Vagina (tissue), 2 donors: ENCODE measurements at regions not wholly inside any gene's neighbourhood (a gene's known extent, or its start where the extent isn't known, plus 50 kb on each side); places are given as distances from the start of the nearest gene placed in this dataset.

Source experiments
- DNase-seq, 2 donors: peaks; one replicate each; pipeline ENCODE4 v3.0.0-alpha.2; 2017; ENCODE audit errors: extremely low spot score in 2 of 2
- H3K27ac ChIP-seq: fragments of 200-600 bp; sonication (generic); one replicate; pipeline ENCODE4 v1.5.1; 2019
- H3K27me3 ChIP-seq: fragments of 200-600 bp; sonication (generic); one replicate; pipeline ENCODE4 v1.5.1; 2019
- H3K36me3 ChIP-seq, 2 donors: fragments of 200-600 bp; sonication (generic); one replicate each; pipeline ENCODE4 v1.5.1; 2017 to 2019
- H3K4me1 ChIP-seq: fragments of 200-600 bp; sonication (generic); one replicate; pipeline ENCODE4 v1.5.1; 2019
- H3K4me3 ChIP-seq, 2 donors: fragments of 200-600 bp; sonication (generic); 1 replicate in 1 of 2; 2 replicates in 1 of 2; pipeline ENCODE4 v1.5.1; 2016 to 2019
- H3K9me3 ChIP-seq: fragments of 200-600 bp; sonication (generic); one replicate; pipeline ENCODE4 v1.5.1; 2019
- POLR2A ChIP-seq, 2 donors: fragments of 450-650 bp; IDR thresholded peaks; one replicate each; pipeline ENCODE4 v1.6.1; 2017; ENCODE audit warnings: antibody characterized with exemption in 2 of 2, mild to moderate bottlenecking in 2 of 2, moderate library complexity in 2 of 2
- POLR2AphosphoS5 ChIP-seq, 2 donors: sonication (generic); formaldehyde crosslinking; IDR thresholded peaks; one replicate each; pipeline ENCODE4 v1.9.0; 2017; ENCODE audit warnings: antibody characterized with exemption in 2 of 2, mild to moderate bottlenecking in 2 of 2, low read depth in 1 of 2; ENCODE audit not compliant: insufficient read depth in 1 of 2
- intact Hi-C: fragments of 100-400 bp; cut with DNase I; formaldehyde crosslinking; loops from one replicate; pipeline ENCODE4 v1.15.1; 2023
- TF ChIP-seq, protein P1 (sequence below), 3 experiments: fragments of 450-650 bp in 2 of 3; fragments of 200-600 bp in 1 of 3; sonication (generic) in 1 of 3; IDR thresholded peaks; one replicate each; pipeline ENCODE4 v1.5.1; 2017 to 2019; ENCODE audit warnings: antibody characterized with exemption in 3 of 3, mild to moderate bottlenecking in 2 of 3, moderate library complexity in 2 of 3

DNA sequence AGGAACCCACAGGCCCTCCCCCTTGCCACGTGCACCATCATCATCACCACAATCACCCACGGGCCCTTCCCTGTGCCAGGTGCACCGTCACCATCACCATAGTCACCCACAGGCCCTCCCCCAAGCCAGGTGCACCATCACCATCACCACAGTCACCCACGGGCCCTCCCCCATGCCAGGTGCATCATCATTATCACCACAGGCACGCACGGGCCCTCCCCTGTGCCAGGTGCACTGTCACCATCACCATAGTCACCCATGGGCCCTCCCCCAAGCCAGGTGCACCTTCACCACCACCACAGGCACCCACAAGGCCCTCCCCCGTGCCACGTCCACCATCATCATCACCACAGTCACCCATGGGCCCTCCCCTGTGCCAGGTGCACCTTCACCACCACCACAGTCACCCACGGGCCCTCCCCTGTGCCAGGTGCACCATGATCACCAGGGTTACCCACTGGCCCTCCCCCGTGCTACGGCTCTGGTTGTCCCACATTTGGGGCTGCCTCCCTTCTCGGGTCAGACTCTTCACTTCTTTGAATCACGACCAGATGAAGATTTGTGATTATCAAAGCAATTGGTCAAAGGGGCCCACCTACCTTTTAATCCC, 69.1 kb upstream of the OLFM1 start:
- intact Hi-C loops = no loop called here
- Histone ChIP-seq H3K4me1 (peaks cover 5% of the 10 kb centered on the region), H3K4me3 (no peak overlapping the region), H3K27ac (no peak overlapping the region), H3K36me3 (no peaks in the 10 kb centered on the region), H3K27me3 (no peaks in the 10 kb centered on the region), H3K9me3 (no peaks in the 10 kb centered on the region)
- TF ChIP-seq, protein P1, sequence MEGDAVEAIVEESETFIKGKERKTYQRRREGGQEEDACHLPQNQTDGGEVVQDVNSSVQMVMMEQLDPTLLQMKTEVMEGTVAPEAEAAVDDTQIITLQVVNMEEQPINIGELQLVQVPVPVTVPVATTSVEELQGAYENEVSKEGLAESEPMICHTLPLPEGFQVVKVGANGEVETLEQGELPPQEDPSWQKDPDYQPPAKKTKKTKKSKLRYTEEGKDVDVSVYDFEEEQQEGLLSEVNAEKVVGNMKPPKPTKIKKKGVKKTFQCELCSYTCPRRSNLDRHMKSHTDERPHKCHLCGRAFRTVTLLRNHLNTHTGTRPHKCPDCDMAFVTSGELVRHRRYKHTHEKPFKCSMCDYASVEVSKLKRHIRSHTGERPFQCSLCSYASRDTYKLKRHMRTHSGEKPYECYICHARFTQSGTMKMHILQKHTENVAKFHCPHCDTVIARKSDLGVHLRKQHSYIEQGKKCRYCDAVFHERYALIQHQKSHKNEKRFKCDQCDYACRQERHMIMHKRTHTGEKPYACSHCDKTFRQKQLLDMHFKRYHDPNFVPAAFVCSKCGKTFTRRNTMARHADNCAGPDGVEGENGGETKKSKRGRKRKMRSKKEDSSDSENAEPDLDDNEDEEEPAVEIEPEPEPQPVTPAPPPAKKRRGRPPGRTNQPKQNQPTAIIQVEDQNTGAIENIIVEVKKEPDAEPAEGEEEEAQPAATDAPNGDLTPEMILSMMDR (IDR thresholded peaks at IDR 0.05) = no peak
- TF ChIP-seq POLR2A (IDR thresholded peaks at IDR 0.05) (no peak), POLR2AphosphoS5 (IDR thresholded peaks at IDR 0.05; ENCODE audit: insufficient read depth in 1 of 2, low read depth in 1 of 2) (no peak)
- DNase-seq = no peak

DNA sequence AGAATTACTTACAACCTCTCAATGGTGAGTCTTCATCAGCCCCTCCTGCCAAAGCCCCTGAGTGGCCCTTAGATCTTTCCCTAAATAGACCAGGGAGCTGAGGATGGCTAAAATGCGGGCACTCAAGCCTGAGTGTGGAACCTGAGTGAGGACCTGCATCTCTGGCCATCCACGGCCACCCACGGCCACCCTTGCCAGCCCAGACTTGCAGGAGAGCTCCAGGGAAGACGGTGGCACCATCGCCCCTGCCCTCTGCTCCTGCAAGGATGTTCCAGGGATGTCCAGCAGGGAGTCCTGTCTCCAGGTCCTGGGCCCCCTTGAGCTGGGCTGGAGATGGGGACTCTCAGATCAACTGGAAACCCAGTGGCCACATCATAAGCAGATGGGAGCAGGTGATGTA, 68.2 kb upstream of the OLFM1 start:
- no peaks in the 10 kb centered on the region for H3K9me3 ChIP-seq
- no peak overlapping the region for H3K27ac ChIP-seq
- H3K27me3 ChIP-seq = no peaks in the 10 kb centered on the region
- no peak for DNase-seq
- TF ChIP-seq, protein P1 (IDR thresholded peaks at IDR 0.05) = no peak
- TF ChIP-seq POLR2AphosphoS5 (IDR thresholded peaks at IDR 0.05; ENCODE audit: insufficient read depth in 1 of 2, low read depth in 1 of 2) (no peak), POLR2A (IDR thresholded peaks at IDR 0.05) (no peak)
- intact Hi-C loops = no loop called here
- H3K4me1 ChIP-seq = peaks cover 5% of the 10 kb centered on the region
- H3K4me3 ChIP-seq = no peak overlapping the region
- no peaks in the 10 kb centered on the region for H3K36me3 ChIP-seq

DNA sequence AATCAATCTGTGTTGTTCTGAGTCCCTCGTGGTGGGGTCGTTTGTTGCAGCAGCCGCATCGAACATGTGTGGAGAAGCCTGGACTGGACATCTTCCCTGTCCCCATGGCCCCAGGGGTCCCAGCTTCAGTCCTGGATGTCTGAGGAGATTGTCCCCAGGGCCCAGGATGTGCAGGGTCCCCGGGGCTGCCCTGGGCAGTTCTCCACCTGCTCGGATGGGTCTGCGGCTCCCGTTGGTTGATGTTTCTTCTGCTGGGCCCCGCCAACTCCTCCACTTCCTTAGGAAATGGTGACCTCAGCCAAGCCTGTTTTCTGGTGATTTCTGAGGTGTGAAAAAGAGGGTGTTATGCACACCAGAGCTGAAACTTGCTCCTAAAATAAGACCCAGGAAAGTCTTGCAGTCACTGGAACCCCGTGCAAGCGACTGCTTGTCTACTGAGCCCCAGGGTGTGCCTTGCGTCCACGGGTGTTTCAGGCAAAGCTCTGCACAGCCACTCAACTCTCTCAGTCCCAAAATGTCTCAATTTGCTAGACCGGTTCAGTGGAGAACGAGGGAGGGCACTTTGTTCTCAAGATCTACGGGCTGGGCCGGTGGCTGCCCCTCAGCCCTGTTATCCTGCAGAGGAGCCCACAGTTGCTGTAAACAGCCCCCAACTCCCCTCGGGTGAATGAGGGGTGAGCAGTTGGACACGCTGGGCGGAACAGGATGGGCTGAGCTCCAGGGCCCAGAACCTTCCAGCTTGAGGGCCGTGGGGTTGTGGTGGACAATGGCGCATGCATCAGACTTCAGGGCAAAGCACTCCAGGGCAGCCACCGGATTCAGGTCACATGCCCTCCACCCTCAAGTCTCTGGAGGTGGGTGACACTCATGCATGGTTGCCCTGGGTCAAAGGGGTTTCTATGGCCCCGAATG, 66.7 kb upstream of the OLFM1 start:
- TF ChIP-seq POLR2A (IDR thresholded peaks at IDR 0.05) = no peak
- TF ChIP-seq, protein P1 (IDR thresholded peaks at IDR 0.05) = no peak
- no peak for TF ChIP-seq POLR2AphosphoS5 (IDR thresholded peaks at IDR 0.05; ENCODE audit: insufficient read depth in 1 of 2, low read depth in 1 of 2)

DNA sequence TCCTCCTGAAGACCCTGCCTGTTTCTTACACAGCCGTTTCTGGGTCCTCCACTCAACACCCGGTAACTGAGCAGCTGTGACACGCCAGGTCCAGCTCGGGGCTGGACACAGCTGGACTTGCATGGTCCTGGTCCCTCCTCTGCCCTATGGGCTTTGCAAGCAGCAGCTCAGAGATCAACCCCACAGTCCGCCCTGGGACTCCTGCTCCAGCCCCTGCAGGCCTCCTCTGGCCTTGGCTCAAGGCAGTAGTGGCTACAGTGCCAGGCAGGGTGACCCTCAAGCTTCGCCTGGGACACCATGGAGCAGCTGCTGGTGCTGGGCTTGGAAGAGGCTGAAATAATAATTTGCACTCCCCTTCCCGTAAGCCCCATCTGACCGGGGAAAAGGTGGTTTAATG, 66.1 kb upstream of the OLFM1 start:
- Histone ChIP-seq H3K4me1 (peaks cover 5% of the 10 kb centered on the region), H3K4me3 (no peak overlapping the region), H3K36me3 (no peaks in the 10 kb centered on the region), H3K27me3 (no peaks in the 10 kb centered on the region), H3K9me3 (no peaks in the 10 kb centered on the region), H3K27ac (no peak overlapping the region)
- no peak for DNase-seq
- no peak for TF ChIP-seq POLR2A (IDR thresholded peaks at IDR 0.05)
- TF ChIP-seq, protein P1 (IDR thresholded peaks at IDR 0.05) = no peak
- TF ChIP-seq POLR2AphosphoS5 (IDR thresholded peaks at IDR 0.05; ENCODE audit: insufficient read depth in 1 of 2, low read depth in 1 of 2) = no peak
- intact Hi-C loops = no loop called here

More for the DNA sequence above, 66.7 kb upstream of the OLFM1 start:
- Histone ChIP-seq H3K4me3 (no peak overlapping the region), H3K27ac (no peak overlapping the region), H3K9me3 (no peaks in the 10 kb centered on the region), H3K36me3 (no peaks in the 10 kb centered on the region), H3K27me3 (no peaks in the 10 kb centered on the region), H3K4me1 (peaks cover 5% of the 10 kb centered on the region)
- intact Hi-C loops = no loop called here
- DNase-seq = no peak
